H1 (cell line): ENCODE measurements at regions not wholly inside any gene's neighbourhood (a gene's known extent, or its start where the extent isn't known, plus 50 kb on each side); places are given as distances from the start of the nearest gene placed in this dataset.

Experiments used
- CTCF ChIA-PET: fragments of 300-600 bp; sonication (Branson Sonifier 250); formaldehyde crosslinking; loops from one replicate; lab custom pipeline; 2021; ENCODE audit not compliant: partially characterized antibody; lab: Charles Lee
- POLR2A ChIA-PET: fragments of 300-600 bp; sonication (Branson Sonifier 250); formaldehyde crosslinking; loops from one replicate; lab custom pipeline; 2021; ENCODE audit warnings: inconsistent platforms; ENCODE audit not compliant: partially characterized antibody; lab: Charles Lee
- DNase-seq, 2 experiments: peaks; one replicate each; pipeline versions ENCODE4 v3.0.0 to v3.0.0-alpha.2; 2010 to 2022; ENCODE audit warnings: low spot score in 2 of 2, low read depth in 1 of 2, mixed read lengths in 1 of 2
- FAIRE-seq: peaks from 2 replicates; lab custom pipeline; 2011; peaks lifted over from hg19 to GRCh38; lab: Jason Lieb, UNC
- H2AFZ ChIP-seq: 2 replicates; pipeline ENCODE4 v1.8.1; 2012; ENCODE audit warnings: low read length, inconsistent platforms
- H2AK5ac ChIP-seq: 2 replicates; pipeline ENCODE4 v1.6.1; 2013; ENCODE audit warnings: low read depth, low read length
- H2BK120ac ChIP-seq: replicated peaks from 2 replicates; pipeline ENCODE3; 2013; ENCODE audit warnings: low read depth, low read length, inconsistent platforms
- H2BK12ac ChIP-seq: 2 replicates; pipeline ENCODE4 v1.6.1; 2013; ENCODE audit warnings: low read depth, low read length
- H2BK15ac ChIP-seq: 2 replicates; pipeline ENCODE4 v1.6.1; 2013; ENCODE audit warnings: low read length
- H2BK20ac ChIP-seq: 2 replicates; pipeline ENCODE4 v1.6.1; 2013; ENCODE audit warnings: low read length
- H2BK5ac ChIP-seq: 2 replicates; pipeline ENCODE4 v1.6.1; 2013; ENCODE audit warnings: low read depth, low read length
- H3K14ac ChIP-seq: 2 replicates; pipeline ENCODE4 v1.6.1; 2013; ENCODE audit warnings: inconsistent platforms; ENCODE audit not compliant: insufficient read length
- H3K18ac ChIP-seq: 2 replicates; pipeline ENCODE4 v1.6.1; 2013; ENCODE audit warnings: low read length; ENCODE audit errors: extremely low read depth
- H3K23ac ChIP-seq: 2 replicates; pipeline ENCODE4 v1.6.1; 2013; ENCODE audit warnings: inconsistent platforms; ENCODE audit not compliant: insufficient read length
- H3K23me2 ChIP-seq: 2 replicates; pipeline ENCODE4 v1.6.1; 2013; ENCODE audit warnings: low read depth, low read length
- H3K27ac ChIP-seq: 2 replicates; pipeline ENCODE4 v1.6.1; 2011; ENCODE audit warnings: low read depth, low read length, inconsistent platforms
- H3K27me3 ChIP-seq, 4 experiments: replicated peaks in 1 of 4; 1 replicate in 1 of 4; 2 replicates in 3 of 4; pipeline versions ENCODE4 v1.6.1 to v1.8.1; 2011 to 2013; ENCODE audit warnings: low read length in 3 of 4, mild to moderate bottlenecking in 3 of 4, inconsistent platforms in 2 of 4, mixed read lengths in 2 of 4, moderate library complexity in 1 of 4; ENCODE audit not compliant: control insufficient read depth in 3 of 4, insufficient read depth in 3 of 4; ENCODE audit errors: extremely low read depth in 1 of 4
- H3K36me3 ChIP-seq, 4 experiments: 2 replicates each; pipeline versions ENCODE4 v1.6.1 to v1.8.1; 2011 to 2013; ENCODE audit warnings: mild to moderate bottlenecking in 4 of 4, low read length in 3 of 4, moderate library complexity in 2 of 4, control low read depth in 1 of 4, inconsistent platforms in 1 of 4; ENCODE audit not compliant: insufficient read depth in 4 of 4, control insufficient read depth in 2 of 4
- H3K4ac ChIP-seq: replicated peaks from 2 replicates; pipeline ENCODE3; 2013; ENCODE audit warnings: low read length, low read depth, mixed read lengths, inconsistent platforms; ENCODE audit not compliant: insufficient read length
- H3K4me1 ChIP-seq, 4 experiments: replicated peaks in 1 of 4; 1 replicate in 1 of 4; 2 replicates in 3 of 4; pipeline versions ENCODE4 v1.6.1 to v1.8.1; 2011 to 2013; ENCODE audit warnings: low read length in 3 of 4, inconsistent platforms in 2 of 4, mixed read lengths in 1 of 4; ENCODE audit not compliant: insufficient read depth in 4 of 4, control insufficient read depth in 3 of 4
- H3K4me2 ChIP-seq, 2 experiments: 2 replicates each; pipeline versions ENCODE4 v1.6.1 to v1.8.1; 2011 to 2013; ENCODE audit warnings: low read depth in 2 of 2, low read length in 2 of 2, control low read depth in 1 of 2, inconsistent platforms in 1 of 2, mild to moderate bottlenecking in 1 of 2; ENCODE audit not compliant: insufficient read depth in 1 of 2
- H3K4me3 ChIP-seq, 4 experiments: fragments of 200-600, 300-600 bp in 1 of 4; sonication (generic), shearing (Covaris generic), sonication (Bioruptor Twin) in 1 of 4; 2 replicates each; pipeline versions ENCODE4 v1.5.1 to v1.8.1; 2011 to 2016; ENCODE audit warnings: low read length in 4 of 4, low read depth in 3 of 4, control low read depth in 2 of 4, inconsistent platforms in 2 of 4, mild to moderate bottlenecking in 2 of 4, mixed read lengths in 1 of 4, moderate library complexity in 1 of 4; ENCODE audit not compliant: insufficient read depth in 2 of 4; ENCODE audit errors: extremely low read depth in 1 of 4
- H3K56ac ChIP-seq: replicated peaks from 2 replicates; pipeline ENCODE3; 2013; ENCODE audit warnings: low read depth, mild to moderate bottlenecking, mixed read lengths, low read length, inconsistent platforms; ENCODE audit not compliant: insufficient read length
- H3K79me1 ChIP-seq: 2 replicates; pipeline ENCODE4 v1.6.1; 2013; ENCODE audit warnings: low read depth, low read length, control low read depth
- H3K79me2 ChIP-seq, 2 experiments: 2 replicates each; pipeline versions ENCODE4 v1.6.1 to v1.8.1; 2012 to 2013; ENCODE audit warnings: low read length in 2 of 2, mild to moderate bottlenecking in 2 of 2, inconsistent platforms in 1 of 2; ENCODE audit not compliant: insufficient read depth in 2 of 2, control insufficient read depth in 1 of 2
- H3K9ac ChIP-seq, 4 experiments: replicated peaks in 1 of 4; 1 replicate in 1 of 4; 2 replicates in 3 of 4; pipeline versions ENCODE4 v1.6.1 to v1.8.1; 2011 to 2013; ENCODE audit warnings: low read depth in 3 of 4, low read length in 3 of 4, control low read depth in 2 of 4, mild to moderate bottlenecking in 2 of 4, moderate library complexity in 2 of 4, inconsistent platforms in 1 of 4; ENCODE audit errors: extremely low read depth in 1 of 4
- H3K9me3 ChIP-seq, 2 experiments: 2 replicates each; pipeline versions ENCODE4 v1.6.1 to v1.8.1; 2012 to 2013; ENCODE audit warnings: mild to moderate bottlenecking in 2 of 2, moderate library complexity in 2 of 2, control low read depth in 1 of 2, inconsistent platforms in 1 of 2, low read depth in 1 of 2, low read length in 1 of 2, mixed read lengths in 1 of 2; ENCODE audit not compliant: insufficient read depth in 2 of 2
- H4K20me1 ChIP-seq, 2 experiments: replicated peaks in 1 of 2; 2 replicates each; pipeline versions ENCODE3 to v1.8.1; 2011 to 2013; ENCODE audit warnings: inconsistent platforms in 2 of 2, low read length in 2 of 2, mild to moderate bottlenecking in 1 of 2; ENCODE audit not compliant: insufficient read depth in 2 of 2, control insufficient read depth in 1 of 2
- H4K5ac ChIP-seq: 2 replicates; pipeline ENCODE4 v1.6.1; 2013; ENCODE audit warnings: low read length, low read depth, mixed read lengths, inconsistent platforms; ENCODE audit not compliant: insufficient read length
- H4K8ac ChIP-seq: 2 replicates; pipeline ENCODE4 v1.8.0; 2013; ENCODE audit warnings: mild to moderate bottlenecking, moderate library complexity, low read length, inconsistent platforms; ENCODE audit not compliant: insufficient read depth; ENCODE audit errors: extremely low read depth
- H4K91ac ChIP-seq: replicated peaks from 2 replicates; pipeline ENCODE3; 2013; ENCODE audit warnings: low read length, mixed read lengths, inconsistent platforms; ENCODE audit not compliant: insufficient read length
- CHD1 ChIP-seq: IDR thresholded peaks from 2 replicates; pipeline ENCODE4 v1.6.1; 2012; ENCODE audit warnings: low read depth, low read length, improper control_type of control experiment
- CTBP2 ChIP-seq: IDR thresholded peaks from 2 replicates; pipeline ENCODE4 v1.7.0; 2011; ENCODE audit warnings: borderline replicate concordance, mild to moderate bottlenecking, moderate library complexity, mixed read lengths, low read length; ENCODE audit not compliant: insufficient read depth, insufficient read length
- RAD21 ChIP-seq, 2 experiments: IDR thresholded peaks in 1 of 2; conservative IDR thresholded peaks in 1 of 2; 2 replicates each; pipeline ENCODE4 v1.6.1; 2011; ENCODE audit warnings: low read depth in 2 of 2, low read length in 2 of 2, improper control_type of control experiment in 1 of 2, inconsistent platforms in 1 of 2, mild to moderate bottlenecking in 1 of 2, moderate library complexity in 1 of 2
- SP2 ChIP-seq: IDR thresholded peaks from 2 replicates; pipeline ENCODE4 v1.6.1; 2012; ENCODE audit warnings: mild to moderate bottlenecking, low read length, inconsistent platforms
- SRF ChIP-seq: IDR thresholded peaks from 2 replicates; pipeline ENCODE4 v1.6.1; 2011; ENCODE audit warnings: mild to moderate bottlenecking, low read depth, low read length, moderate library complexity
- SUZ12 ChIP-seq: fragments of 200-600 bp; sonication (generic); IDR thresholded peaks from 2 replicates; pipeline ENCODE4 v1.6.1; 2012; ENCODE audit warnings: mild to moderate bottlenecking, inconsistent platforms, low read length, moderate library complexity, mixed read lengths
- WGBS, 2 experiments: shearing (Covaris generic) in 1 of 2; methylation state at CpG; one replicate each; pipeline versions ENCODE4 v1.1.6 to v1.1.7; 2013 to 2015; ENCODE audit warnings: low lambda C conversion rate in 2 of 2, mixed read lengths in 2 of 2, inconsistent platforms in 1 of 2, low coverage in 1 of 2, missing lambda C conversion rate in 1 of 2; ENCODE audit not compliant: insufficient replicate concordance in 2 of 2, insufficient coverage in 1 of 2, insufficient read length in 1 of 2; ENCODE audit errors: extremely low coverage in 1 of 2, missing lambda C conversion rate in 1 of 2; 5-methylcytosine and 5-hydroxymethylcytosine counted together
- TF ChIP-seq, protein P1 (sequence below): IDR thresholded peaks from 2 replicates; pipeline ENCODE4 v1.6.1; 2011; ENCODE audit warnings: low read depth, mild to moderate bottlenecking, low read length; ENCODE audit not compliant: insufficient read depth

DNA sequence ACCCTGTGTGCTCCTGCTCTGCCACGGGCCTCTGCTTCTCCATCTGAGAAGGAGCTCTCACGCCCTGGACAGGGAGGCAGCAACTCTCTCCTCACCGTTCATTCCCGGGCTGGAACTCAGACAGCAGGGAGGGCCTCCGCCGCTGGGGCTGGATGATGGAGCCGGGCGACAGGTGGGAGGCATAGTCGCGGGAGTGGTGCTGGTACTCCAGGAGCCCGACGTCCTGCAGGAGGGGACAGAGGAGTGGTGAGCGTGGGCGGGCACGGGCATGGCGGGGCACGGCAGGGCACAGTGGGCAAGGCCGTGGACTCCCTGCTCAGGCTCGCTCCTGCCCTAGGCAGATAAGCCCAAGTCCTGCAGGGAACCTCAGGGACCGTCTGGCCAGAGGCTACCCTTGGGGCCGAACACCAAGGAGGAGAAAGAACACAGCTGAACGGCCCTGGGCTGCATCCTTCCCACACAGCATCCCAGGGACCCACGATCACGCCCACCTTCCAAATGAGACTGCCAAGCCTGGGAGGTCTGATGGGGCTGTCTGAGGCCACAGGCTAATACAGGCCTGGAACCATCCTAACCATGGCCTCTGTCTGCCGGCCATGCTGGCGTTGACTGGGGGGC is 81.0 kb downstream of the NCOR2 start:
- Histone ChIP-seq H3K14ac (no peak overlapping the region), H3K36me3 (peaks cover 0 to 5% (median 4%) of the 10 kb centered on the region in 4 experiments; a peak in 2 of 8 replicates), H3K4me1 (peaks cover 0 to 2% (median 0%) of the 10 kb centered on the region in 4 experiments; a peak in 3 of 7 replicates), H4K5ac (no peak overlapping the region), H3K4me3 (no peak overlapping the region), H3K4me2 (no peak overlapping the region), H3K9ac (no peak overlapping the region), H4K8ac (no peak overlapping the region), H3K27me3 (no peaks in the 10 kb centered on the region), H3K23ac (no peak overlapping the region), H3K4ac (no peak overlapping the region), H3K23me2 (peaks cover 1% of the 10 kb centered on the region; the same call in 1 of the 2 replicates), H4K20me1 (peaks cover 14 to 34% of the 10 kb centered on the region in 2 experiments), H4K91ac (no peak overlapping the region), H3K56ac (no peak overlapping the region), H2BK20ac (no peak overlapping the region), H2BK5ac (peak overlapping the region; percentile 13; the same call in 1 of the 2 replicates), H2BK12ac (no peak overlapping the region)
- DNase-seq: no peak
- FAIRE-seq: no peak
- 93% methylated on average over 21 of the region's 26 CpGs; no CpG with 5 or more reads in 1 of the 2 experiments for WGBS, 2 experiments
- TF ChIP-seq SUZ12: no peak
- TF ChIP-seq SRF: no peak
- no peak for TF ChIP-seq CHD1
- no peak for TF ChIP-seq CTBP2
- TF ChIP-seq, protein P1, sequence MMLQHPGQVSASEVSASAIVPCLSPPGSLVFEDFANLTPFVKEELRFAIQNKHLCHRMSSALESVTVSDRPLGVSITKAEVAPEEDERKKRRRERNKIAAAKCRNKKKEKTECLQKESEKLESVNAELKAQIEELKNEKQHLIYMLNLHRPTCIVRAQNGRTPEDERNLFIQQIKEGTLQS: no peak
- no peak for TF ChIP-seq SP2
- no peak for TF ChIP-seq RAD21 (IDR thresholded peaks at IDR 0.05 in 1 of 2, conservative IDR thresholded peaks at IDR 0.05 in 1 of 2; ENCODE audit: low read depth in 2 of 2, low read length in 2 of 2)
- TF ChIP-seq, all 59 proteins: peak for 0
- Histone ChIP-seq H2AFZ (no peak overlapping the region), H2AK5ac (0 out of 2 replicates have a peak overlapping the region, but pooled peaks have one; percentile 53), H3K18ac (no peak overlapping the region), H3K9me3 (no peaks in the 10 kb centered on the region), H3K79me1 (peaks cover 21% of the 10 kb centered on the region; the same call in 1 of the 2 replicates), H3K27ac (no peak overlapping the region), H2BK120ac (no peak overlapping the region), H2BK15ac (no peak overlapping the region), H3K79me2 (peaks cover 0 to 56% of the 10 kb centered on the region in 2 experiments; a peak in 3 of 4 replicates)
- ChIA-PET POLR2A (interaction anchor here (0.9 kb wide), 1 partner anchor 43 kb away, joined by 3 read pairs; no protein-coding TSS in a partner anchor), CTCF (interaction anchor here (0.6 to 1.4 kb wide), 6 partner anchors 12 to 289 kb away, joined by 3 to 6 read pairs (median 4); no protein-coding TSS in a partner anchor)
